Tibial nerve (tissue), 4 donors: ENCODE measurements at regions not wholly inside any gene's neighbourhood (a gene's known extent, or its start where the extent isn't known, plus 50 kb on each side); places are given as distances from the start of the nearest gene placed in this dataset.

Experiments
- DNase-seq, 2 donors: peaks; one replicate each; pipeline ENCODE4 v3.0.0-alpha.2; 2019; ENCODE audit warnings: low spot score in 2 of 2
- H3K27ac ChIP-seq, 4 donors: fragments of 200-600 bp; sonication (generic) in 3 of 4; one replicate each; pipeline ENCODE4 v1.5.1; 2017 to 2019; ENCODE audit warnings: mild to moderate bottlenecking in 1 of 4
- H3K27me3 ChIP-seq, 2 donors: fragments of 200-600 bp; sonication (generic) in 1 of 2; one replicate each; pipeline versions ENCODE4 v1.5.1 to v1.6.0; 2017 to 2019
- H3K36me3 ChIP-seq, 3 donors: fragments of 200-600 bp; sonication (generic); one replicate each; pipeline ENCODE4 v1.5.1; 2018 to 2019
- H3K4me1 ChIP-seq, 4 donors: fragments of 200-600 bp; sonication (generic) in 3 of 4; one replicate each; pipeline ENCODE4 v1.5.1; 2017 to 2019
- H3K4me3 ChIP-seq, 4 donors: fragments of 200-600 bp; sonication (generic) in 3 of 4; one replicate each; pipeline ENCODE4 v1.5.1; 2017 to 2019; ENCODE audit warnings: mild to moderate bottlenecking in 1 of 4, moderate library complexity in 1 of 4
- H3K9me3 ChIP-seq, 4 donors: fragments of 200-600 bp; sonication (generic) in 3 of 4; one replicate each; pipeline ENCODE4 v1.5.1; 2017 to 2019
- EP300 ChIP-seq, 2 donors: sonication (generic); formaldehyde crosslinking; IDR thresholded peaks; one replicate each; pipeline ENCODE4 v1.6.1; 2017; ENCODE audit warnings: antibody characterized with exemption in 2 of 2, mild to moderate bottlenecking in 1 of 2
- POLR2A ChIP-seq, 2 donors: fragments of 450-650 bp; IDR thresholded peaks; one replicate each; pipeline ENCODE4 v1.6.1; 2017; ENCODE audit warnings: antibody characterized with exemption in 2 of 2, mild to moderate bottlenecking in 2 of 2, moderate library complexity in 2 of 2
- WGBS, 2 donors: methylation state at CpG; one replicate each; pipeline ENCODE4 v1.1.5; 2018; 5-methylcytosine and 5-hydroxymethylcytosine counted together
- TF ChIP-seq, protein P1 (sequence below), 5 experiments: fragments of 200-600 bp in 3 of 5; fragments of 450-650 bp in 2 of 5; sonication (generic) in 3 of 5; IDR thresholded peaks; one replicate each; pipeline ENCODE4 v1.5.1; 2016 to 2019; ENCODE audit warnings: antibody characterized with exemption in 5 of 5, mild to moderate bottlenecking in 3 of 5, moderate library complexity in 2 of 5

DNA sequence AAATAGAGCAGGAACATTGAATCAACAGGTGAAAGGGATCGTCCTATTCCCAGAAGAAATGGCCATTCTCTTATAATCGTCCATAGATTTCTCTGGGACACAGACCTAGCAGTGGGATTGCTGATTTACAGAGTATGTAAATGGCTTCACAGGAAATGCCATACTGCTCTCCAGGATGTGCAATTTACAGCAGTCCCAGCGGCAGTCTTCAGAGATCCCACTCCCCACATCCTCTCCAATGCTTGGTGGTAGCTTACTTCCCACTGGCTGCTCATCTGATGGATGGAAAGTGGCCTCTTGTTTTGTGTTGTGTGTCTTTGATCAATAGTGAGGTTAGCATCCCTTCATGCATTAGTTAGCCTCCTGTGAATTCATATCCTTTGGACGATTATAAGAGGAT lies 58.1 kb upstream of the PRMT8 start:
- TF ChIP-seq POLR2A (IDR thresholded peaks at IDR 0.05) = no peak
- TF ChIP-seq EP300 (IDR thresholded peaks at IDR 0.05) = no peak
- TF ChIP-seq, protein P1, sequence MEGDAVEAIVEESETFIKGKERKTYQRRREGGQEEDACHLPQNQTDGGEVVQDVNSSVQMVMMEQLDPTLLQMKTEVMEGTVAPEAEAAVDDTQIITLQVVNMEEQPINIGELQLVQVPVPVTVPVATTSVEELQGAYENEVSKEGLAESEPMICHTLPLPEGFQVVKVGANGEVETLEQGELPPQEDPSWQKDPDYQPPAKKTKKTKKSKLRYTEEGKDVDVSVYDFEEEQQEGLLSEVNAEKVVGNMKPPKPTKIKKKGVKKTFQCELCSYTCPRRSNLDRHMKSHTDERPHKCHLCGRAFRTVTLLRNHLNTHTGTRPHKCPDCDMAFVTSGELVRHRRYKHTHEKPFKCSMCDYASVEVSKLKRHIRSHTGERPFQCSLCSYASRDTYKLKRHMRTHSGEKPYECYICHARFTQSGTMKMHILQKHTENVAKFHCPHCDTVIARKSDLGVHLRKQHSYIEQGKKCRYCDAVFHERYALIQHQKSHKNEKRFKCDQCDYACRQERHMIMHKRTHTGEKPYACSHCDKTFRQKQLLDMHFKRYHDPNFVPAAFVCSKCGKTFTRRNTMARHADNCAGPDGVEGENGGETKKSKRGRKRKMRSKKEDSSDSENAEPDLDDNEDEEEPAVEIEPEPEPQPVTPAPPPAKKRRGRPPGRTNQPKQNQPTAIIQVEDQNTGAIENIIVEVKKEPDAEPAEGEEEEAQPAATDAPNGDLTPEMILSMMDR (IDR thresholded peaks at IDR 0.05) = no peak
- DNase-seq = no peak
- WGBS, 2 donors = 47 to 55% methylated on average over 4 of the region's 4 CpGs

DNA sequence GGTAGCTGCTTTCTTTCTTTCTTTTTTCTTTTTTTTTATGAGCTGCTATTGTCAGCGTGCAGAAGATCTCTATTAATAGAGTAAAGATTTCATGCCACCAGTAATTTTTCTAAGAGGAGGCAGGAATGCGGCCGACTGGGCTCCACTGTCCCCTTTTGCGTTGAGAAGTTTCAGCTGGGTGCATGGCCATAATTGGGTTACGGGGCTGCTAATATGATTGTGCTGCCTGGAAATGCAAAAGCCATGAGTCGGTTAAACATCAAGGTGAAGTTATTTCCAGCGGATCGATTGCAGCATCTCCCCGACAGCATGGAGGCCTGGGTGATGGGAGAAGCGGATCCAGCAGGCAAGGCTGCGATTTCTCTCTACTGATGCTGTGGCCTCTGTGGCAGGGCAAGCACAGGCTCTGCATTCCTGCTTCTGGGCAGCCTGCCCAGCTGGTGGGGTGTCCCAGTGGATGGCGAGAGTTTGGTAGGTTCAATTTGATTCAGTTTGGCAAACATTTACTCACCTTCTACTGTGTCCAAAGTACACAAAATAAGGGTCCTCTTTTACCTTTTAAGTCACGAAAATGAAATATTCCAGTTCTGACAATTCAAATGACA lies 54.4 kb upstream of the PRMT8 start:
- Histone ChIP-seq H3K36me3 (no peaks in the 10 kb centered on the region), H3K9me3 (no peaks in the 10 kb centered on the region), H3K4me3 (no peak overlapping the region), H3K27ac (no peak overlapping the region), H3K27me3 (no peaks in the 10 kb centered on the region), H3K4me1 (no peaks in the 10 kb centered on the region)
- 77 to 78% methylated on average over 13 of the region's 13 CpGs for WGBS, 2 donors
- TF ChIP-seq EP300 (IDR thresholded peaks at IDR 0.05) = no peak
- TF ChIP-seq POLR2A (IDR thresholded peaks at IDR 0.05) = no peak
- TF ChIP-seq, protein P1 (IDR thresholded peaks at IDR 0.05) = no peak
- no peak for DNase-seq

More for the DNA sequence above, 58.1 kb upstream of the PRMT8 start:
- Histone ChIP-seq H3K9me3 (no peaks in the 10 kb centered on the region), H3K27ac (no peak overlapping the region), H3K27me3 (no peaks in the 10 kb centered on the region), H3K4me3 (no peak overlapping the region), H3K4me1 (no peaks in the 10 kb centered on the region), H3K36me3 (no peaks in the 10 kb centered on the region)

- no peak overlapping the region for H3K27ac ChIP-seq
- H3K4me3 ChIP-seq = no peak overlapping the region
- H3K9me3 ChIP-seq = no peaks in the 10 kb centered on the region
- no peaks in the 10 kb centered on the region for H3K36me3 ChIP-seq
- TF ChIP-seq, protein P1 (IDR thresholded peaks at IDR 0.05) = no peak
- no peak for TF ChIP-seq EP300 (IDR thresholded peaks at IDR 0.05)
- no peak for TF ChIP-seq POLR2A (IDR thresholded peaks at IDR 0.05)
- H3K27me3 ChIP-seq = no peaks in the 10 kb centered on the region
- no peak for DNase-seq
- H3K4me1 ChIP-seq = no peaks in the 10 kb centered on the region
- WGBS, 2 donors = 89 to 90% methylated on average over 9 of the region's 9 CpGs
Measured at GRCh38 chr12:3437986-3438385, 53.0 kb upstream of the PRMT8 start.

- Histone ChIP-seq H3K36me3 (no peaks in the 10 kb centered on the region), H3K4me3 (no peak overlapping the region), H3K27ac (no peak overlapping the region), H3K27me3 (no peaks in the 10 kb centered on the region), H3K4me1 (no peaks in the 10 kb centered on the region), H3K9me3 (no peaks in the 10 kb centered on the region)
- TF ChIP-seq POLR2A (IDR thresholded peaks at IDR 0.05) (no peak), EP300 (IDR thresholded peaks at IDR 0.05) (no peak)
- TF ChIP-seq, protein P1 (IDR thresholded peaks at IDR 0.05) = no peak
- DNase-seq = no peak
- WGBS, 2 donors = 80 to 82% methylated on average over 6 of the region's 6 CpGs
Measured at GRCh38 chr12:3438401-3438800, 52.6 kb upstream of the PRMT8 start.
